ENCODE measurements at regions not wholly inside any gene's neighbourhood (a gene's known extent, or its start where the extent isn't known, plus 50 kb on each side); places are given as distances from the start of the nearest gene placed in this dataset.

- no peak for FAIRE-seq
- no peak for DNase-seq (ENCODE audit: low spot score in 2 of 2)
Measured at GRCh38 chr15:47500842-47501241, 216.5 kb upstream of the SEMA6D start.

- DNase-seq (ENCODE audit: low spot score in 2 of 2), result no peak
- no peak for FAIRE-seq
Measured at GRCh38 chr15:47502041-47502440, 215.3 kb upstream of the SEMA6D start.

GRCh38 chr15:47503876-47504275 is 213.4 kb upstream of the SEMA6D start:
- FAIRE-seq, result no peak
- DNase-seq (ENCODE audit: low spot score in 2 of 2), result no peak

DNA sequence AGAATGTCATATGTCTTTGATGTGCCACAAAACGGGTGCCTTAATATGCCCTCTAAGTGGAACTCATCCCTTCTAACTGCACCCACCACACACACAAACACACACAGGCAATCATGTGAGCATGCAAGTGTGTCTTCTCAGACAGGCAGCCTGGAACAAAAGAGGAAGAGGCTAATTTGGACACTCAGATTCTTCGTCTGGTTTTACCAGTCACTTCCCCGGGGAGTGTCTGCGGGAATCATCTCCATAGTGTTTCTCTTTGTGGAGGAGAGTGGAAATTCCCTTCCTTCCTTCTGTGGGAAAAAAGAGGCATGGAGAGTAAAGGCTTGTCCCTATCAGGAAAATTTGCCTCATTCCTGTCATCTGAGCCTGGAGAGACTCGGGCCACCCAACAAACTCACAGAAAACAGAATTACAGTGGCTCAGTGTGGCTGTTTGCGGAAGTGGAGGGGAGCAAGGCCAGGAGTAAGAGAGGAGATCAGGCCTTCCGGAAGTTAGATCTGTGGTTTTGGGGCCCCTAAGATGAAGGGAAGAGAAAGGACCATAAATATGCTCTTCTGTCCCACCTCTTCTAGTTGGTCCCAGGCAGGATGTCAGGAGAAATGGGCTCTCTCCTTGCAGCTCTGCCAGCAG is 212.6 kb upstream of the SEMA6D start:
- DNase-seq (ENCODE audit: low spot score in 2 of 2), result no peak
- no peak for FAIRE-seq

GRCh38 chr15:47505712-47506328 is 211.5 kb upstream of the SEMA6D start:
- DNase-seq (ENCODE audit: low spot score in 2 of 2) (no peak), FAIRE-seq (no peak)

- no peak for FAIRE-seq
- no peak for DNase-seq (ENCODE audit: low spot score in 2 of 2)
Measured at GRCh38 chr15:47506329-47507100, 210.8 kb upstream of the SEMA6D start.

DNA sequence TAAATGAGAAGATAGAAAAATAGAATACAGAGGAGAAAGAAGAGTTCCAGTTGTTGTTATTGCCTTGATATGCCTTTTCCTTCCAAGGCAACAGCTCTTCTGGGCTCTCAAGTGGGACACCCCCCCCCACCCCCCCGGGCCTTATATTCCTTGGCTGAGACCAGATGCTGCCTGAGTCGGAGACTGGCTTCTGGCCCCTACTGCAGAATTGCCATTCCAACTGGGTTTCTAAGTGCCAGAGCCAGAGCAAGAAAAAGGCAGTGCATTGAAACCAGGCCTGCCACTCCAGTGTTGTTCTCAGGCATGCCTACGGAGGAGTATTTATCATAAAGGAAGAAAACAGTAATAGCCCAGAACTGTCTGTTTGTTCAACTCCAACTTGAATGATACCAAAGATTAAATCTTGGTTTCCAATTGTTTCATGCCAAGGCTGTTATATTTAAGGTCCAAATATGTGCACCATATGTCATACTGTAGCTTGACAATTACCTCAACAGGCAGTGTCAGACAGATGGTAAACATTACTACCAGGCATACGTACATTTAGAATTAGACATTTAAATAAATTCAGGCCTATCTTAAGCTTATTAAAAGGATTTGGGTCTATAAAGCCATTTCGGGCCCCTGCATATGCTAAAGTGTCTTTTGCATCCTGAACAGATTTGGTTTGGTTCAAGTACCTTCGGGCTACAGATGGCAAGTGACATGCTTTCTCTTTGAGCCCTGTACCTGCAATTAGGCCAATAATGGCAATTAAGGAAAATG is 209.9 kb upstream of the SEMA6D start:
- FAIRE-seq, result no peak
- DNase-seq (ENCODE audit: low spot score in 2 of 2), result no peak

DNA sequence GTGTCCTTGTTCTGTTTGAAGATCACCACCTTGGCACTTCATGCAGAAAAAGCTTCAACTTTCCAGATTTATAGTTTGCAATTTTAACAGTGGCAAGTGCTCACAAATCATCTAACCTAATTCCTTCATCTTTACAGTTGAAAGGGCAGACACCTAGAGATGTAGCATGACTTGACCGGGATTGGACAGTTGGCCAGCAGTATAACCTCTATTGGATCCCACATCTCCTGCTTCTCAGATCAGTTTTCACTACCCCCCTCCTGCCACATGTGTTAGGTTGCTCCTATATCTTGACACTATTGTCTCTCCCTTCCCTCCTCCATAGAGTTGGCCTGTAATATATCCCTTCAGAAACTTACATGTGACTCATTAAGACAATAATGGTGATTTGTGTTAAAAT is 206.0 kb upstream of the SEMA6D start:
- FAIRE-seq, result no peak
- no peak for DNase-seq (ENCODE audit: low spot score in 2 of 2)

GRCh38 chr15:47513471-47513870 is 203.8 kb upstream of the SEMA6D start:
- DNase-seq (ENCODE audit: low spot score in 2 of 2) (no peak), FAIRE-seq (no peak)

DNA sequence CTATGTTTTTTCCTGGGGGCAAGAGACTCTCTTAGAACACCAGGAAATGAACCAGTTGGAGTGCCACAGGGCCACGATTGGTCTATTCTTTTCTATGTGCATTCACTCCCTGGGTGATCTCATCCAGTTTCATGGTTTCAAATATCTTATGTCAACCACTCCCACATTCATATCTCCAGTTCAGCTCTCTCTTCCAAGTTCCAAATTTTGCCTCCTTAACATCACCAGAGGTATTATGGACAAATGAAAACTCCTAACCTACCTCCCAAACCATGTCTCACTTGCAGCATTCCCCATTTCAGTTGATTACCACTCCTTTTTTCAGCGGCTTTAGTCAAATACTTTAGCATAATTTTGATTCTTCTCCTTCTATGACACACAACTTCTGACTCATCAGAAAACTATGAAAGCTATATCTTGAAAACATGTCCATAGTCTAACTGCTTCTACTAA is 203.1 kb upstream of the SEMA6D start:
- no peak for DNase-seq (ENCODE audit: low spot score in 2 of 2)
- FAIRE-seq, result no peak

DNA sequence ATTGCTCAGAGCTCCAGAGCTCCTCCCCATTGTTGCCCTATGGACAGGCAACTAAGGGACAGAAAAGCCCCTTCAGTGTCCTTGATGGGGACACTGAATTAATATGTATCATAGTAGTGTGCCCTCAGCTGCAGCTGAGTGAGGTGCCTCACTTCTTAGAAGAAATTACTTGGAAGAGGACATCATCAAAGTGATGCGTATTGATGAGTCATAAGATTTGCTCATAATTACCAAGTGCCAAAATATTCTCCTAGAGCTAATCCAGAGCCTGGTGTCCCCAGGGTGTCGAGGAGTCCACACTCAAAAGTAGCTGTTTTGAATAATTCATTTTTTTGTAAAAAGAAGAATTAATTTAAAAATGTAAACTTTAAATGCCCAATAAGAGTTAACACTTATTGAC is 200.7 kb upstream of the SEMA6D start:
- FAIRE-seq (no peak), DNase-seq (ENCODE audit: low spot score in 2 of 2) (no peak)

DNA sequence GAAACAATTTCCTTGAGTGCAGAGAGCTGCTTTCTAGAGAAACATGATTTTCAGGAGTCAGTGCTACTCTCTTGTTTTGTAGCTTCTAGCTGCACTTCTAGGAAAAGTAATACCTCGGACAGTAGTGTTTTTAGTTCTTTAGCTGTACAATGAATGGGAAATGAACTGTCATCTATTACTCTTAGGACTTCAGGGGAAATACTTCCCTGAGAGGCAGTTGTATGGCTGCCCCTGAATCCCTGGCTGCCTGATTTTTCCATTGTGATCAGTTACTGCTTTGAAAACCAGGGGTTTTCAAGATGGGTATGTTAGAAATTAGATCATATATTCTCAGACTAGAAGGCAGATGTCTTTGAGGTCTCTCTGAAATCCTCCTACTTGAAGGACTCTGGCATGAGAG is 200.3 kb upstream of the SEMA6D start:
- no peak for DNase-seq (ENCODE audit: low spot score in 2 of 2)
- no peak for FAIRE-seq

GRCh38 chr15:47517737-47518136 is 199.6 kb upstream of the SEMA6D start:
- DNase-seq (ENCODE audit: low spot score in 2 of 2) (no peak), FAIRE-seq (no peak)

DNA sequence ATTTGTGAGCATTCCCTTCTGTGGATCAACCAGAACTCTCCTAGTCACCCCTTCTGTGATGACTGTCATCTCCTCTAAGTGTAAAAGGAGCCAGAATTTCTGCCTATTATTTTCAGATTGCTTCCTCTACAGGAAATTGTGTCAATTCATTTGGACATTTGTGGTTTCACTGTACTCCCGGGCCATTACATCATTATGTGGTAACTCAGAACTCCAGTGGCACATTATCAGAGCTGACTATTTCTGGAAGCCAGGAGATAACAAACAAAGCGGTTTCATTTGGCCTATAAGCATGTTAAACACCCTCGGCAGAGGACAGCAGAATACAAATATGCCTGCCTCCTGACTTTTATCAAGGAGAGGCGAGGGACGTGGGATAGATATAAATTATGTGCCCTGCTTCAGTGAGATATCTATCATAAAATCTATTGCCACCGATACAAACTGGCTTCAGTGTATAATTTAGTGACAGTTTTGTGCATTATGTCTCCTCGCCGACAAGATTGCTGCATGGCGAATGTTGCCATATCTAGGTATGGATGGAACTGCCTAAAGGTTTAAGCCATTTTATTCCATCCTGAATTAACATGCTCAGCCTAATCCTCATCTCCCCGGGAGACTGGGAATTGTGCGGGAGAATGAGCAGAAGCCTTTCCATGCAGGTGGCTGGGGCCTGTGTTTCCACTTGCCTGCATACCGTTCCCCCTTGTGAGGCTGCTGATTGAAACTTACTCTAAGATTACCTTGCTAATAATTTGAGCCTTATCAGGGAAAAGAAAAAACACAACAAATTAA is 193.4 kb upstream of the SEMA6D start:
- no peak for FAIRE-seq

GRCh38 chr15:47529241-47529640 is 188.1 kb upstream of the SEMA6D start:
- DNase-seq (ENCODE audit: low spot score in 2 of 2) (no peak), FAIRE-seq (no peak)

More for the DNA sequence above, 193.4 kb upstream of the SEMA6D start:
- DNase-seq (ENCODE audit: low spot score in 2 of 2), result no peak

- FAIRE-seq, result no peak
- DNase-seq (ENCODE audit: low spot score in 2 of 2), result no peak
Measured at GRCh38 chr15:47534673-47535072, 182.6 kb upstream of the SEMA6D start.

DNA sequence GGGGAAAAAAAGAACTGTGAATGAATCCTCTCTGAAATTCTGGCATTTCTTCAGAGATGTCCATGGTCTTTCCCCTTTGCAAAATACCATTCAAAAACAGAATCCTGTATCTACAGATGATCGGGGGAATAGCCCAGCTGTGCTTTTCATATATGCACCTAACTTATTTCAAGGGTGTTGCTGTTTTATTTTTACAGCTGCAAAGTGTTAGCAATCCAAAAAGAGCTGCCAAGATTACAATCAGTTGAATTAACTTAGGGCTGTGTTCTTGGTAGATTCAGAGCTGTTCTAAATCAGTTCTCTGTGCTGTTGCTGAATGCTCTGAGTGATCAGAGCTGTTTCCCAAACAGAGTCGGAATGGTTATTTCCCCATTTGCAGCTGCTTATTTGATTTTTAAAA is 175.7 kb upstream of the SEMA6D start:
- no peak for DNase-seq (ENCODE audit: low spot score in 2 of 2)

DNA sequence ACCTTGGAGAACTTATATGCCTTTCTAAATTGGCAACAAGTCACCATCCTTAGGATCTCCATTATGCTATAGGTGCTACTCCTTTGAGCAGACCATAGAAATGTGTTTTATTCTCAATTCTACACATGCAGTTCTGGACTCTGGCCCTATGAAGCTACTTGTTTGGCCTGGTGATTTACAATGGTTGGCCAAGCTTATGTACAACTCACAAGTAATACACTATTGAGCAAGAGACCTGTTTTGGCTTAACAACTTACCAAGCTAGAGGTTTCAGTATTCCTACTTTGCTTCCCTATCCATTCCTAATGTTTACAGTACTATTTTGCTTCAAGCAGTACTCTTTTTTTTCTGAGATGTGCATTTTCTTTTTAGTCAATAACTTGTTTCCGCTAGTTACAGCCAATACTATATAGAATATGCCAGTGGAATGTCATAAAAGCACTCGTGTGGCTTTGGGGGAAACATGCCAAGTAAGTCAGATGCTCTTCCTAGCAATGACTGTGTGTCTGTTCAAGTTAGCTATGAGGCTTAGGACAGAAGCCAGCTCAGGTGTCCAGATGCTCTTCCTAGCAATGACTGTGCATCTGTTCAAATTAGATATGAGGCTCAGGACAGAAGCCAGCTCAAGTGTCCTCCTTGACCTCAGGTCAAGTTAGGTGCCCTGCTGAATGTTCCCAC is 174.9 kb upstream of the SEMA6D start:
- DNase-seq (ENCODE audit: low spot score in 2 of 2), result no peak
- FAIRE-seq, result no peak

More for the DNA sequence above, 175.7 kb upstream of the SEMA6D start:
- no peak for FAIRE-seq

GRCh38 chr15:47548231-47548630 is 169.1 kb upstream of the SEMA6D start:
- FAIRE-seq (no peak), DNase-seq (ENCODE audit: low spot score in 2 of 2) (no peak)

GRCh38 chr15:47548986-47549385 is 168.3 kb upstream of the SEMA6D start:
- FAIRE-seq (no peak), DNase-seq (ENCODE audit: low spot score in 2 of 2) (no peak)
